Calu3 (cell line): ENCODE measurements at regions not wholly inside any gene's neighbourhood (a gene's known extent, or its start where the extent isn't known, plus 50 kb on each side); places are given as distances from the start of the nearest gene placed in this dataset.

Experiments
- BruUV-seq: library from RNA; stranded (reverse); fragments of 400-500 nt; replicated peaks from 2 replicates; lab custom pipeline; 2021; lab: Mats Ljungman, UMichigan
- CTCF ChIA-PET: fragments of 300-600 bp; sonication (Branson Sonifier 250); formaldehyde crosslinking; loops from one replicate; lab custom pipeline; 2022; ENCODE audit warnings: antibody characterized with exemption; lab: Charles Lee
- DNase-seq: peaks from one replicate; pipeline ENCODE4 v3.0.0; 2022
- H3K27ac Mint-ChIP-seq: one replicate; pipeline ENCODE4 v1.8.0; 2022; ENCODE audit warnings: mixed read lengths; ENCODE audit not compliant: unreplicated experiment
- H3K27me3 Mint-ChIP-seq: one replicate; pipeline ENCODE4 v1.8.0; 2022; ENCODE audit warnings: mixed read lengths; ENCODE audit not compliant: unreplicated experiment
- H3K36me3 Mint-ChIP-seq: one replicate; pipeline ENCODE4 v1.8.0; 2022; ENCODE audit warnings: mild to moderate bottlenecking, moderate library complexity, mixed read lengths; ENCODE audit not compliant: insufficient read depth, unreplicated experiment
- H3K4me1 Mint-ChIP-seq: one replicate; pipeline ENCODE4 v1.8.0; 2022; ENCODE audit warnings: mild to moderate bottlenecking, low read depth, mixed read lengths; ENCODE audit not compliant: unreplicated experiment
- H3K4me3 Mint-ChIP-seq: one replicate; pipeline ENCODE4 v1.8.0; 2022; ENCODE audit warnings: mild to moderate bottlenecking, low read depth, moderate library complexity, mixed read lengths; ENCODE audit not compliant: unreplicated experiment
- H3K9me3 Mint-ChIP-seq: one replicate; pipeline ENCODE4 v1.8.0; 2022; ENCODE audit warnings: low read depth, mixed read lengths; ENCODE audit not compliant: unreplicated experiment
- CTCF ChIP-seq: fragments of 200-600 bp; IDR thresholded peaks from one replicate; pipeline ENCODE4 v1.8.0; 2022; ENCODE audit warnings: antibody characterized with exemption; ENCODE audit not compliant: unreplicated experiment
- intact Hi-C: fragments of 100-400 bp; cut with micrococcal nuclease; formaldehyde crosslinking; loops from one replicate; pipeline ENCODE4 v1.10.0; 2022; ENCODE audit not compliant: unreplicated experiment

GRCh38 chr1:189463166-189463565 is 1014.5 kb downstream of the BRINP3 start:
- H3K4me3 Mint-ChIP-seq = no peak overlapping the region

GRCh38 chr1:189496768-189497167 is 980.9 kb downstream of the BRINP3 start:
- no peak overlapping the region for H3K4me3 Mint-ChIP-seq
- H3K27me3 Mint-ChIP-seq = no peaks in the 10 kb centered on the region
- H3K27ac Mint-ChIP-seq = no peak overlapping the region
- intact Hi-C loops = no loop called here
- no peak for TF ChIP-seq CTCF
- peaks cover 36% of the 10 kb centered on the region for H3K4me1 Mint-ChIP-seq
- no peaks in the 10 kb centered on the region for H3K36me3 Mint-ChIP-seq
- DNase-seq = no peak
- BruUV-seq = no TSS peak
- CTCF ChIA-PET = no interaction called here
- no peaks in the 10 kb centered on the region for H3K9me3 Mint-ChIP-seq

More at GRCh38 chr1:189463166-189463565, 1014.5 kb downstream of the BRINP3 start:
- H3K27me3 Mint-ChIP-seq = no peaks in the 10 kb centered on the region
- BruUV-seq = no TSS peak
- TF ChIP-seq CTCF = no peak
- CTCF ChIA-PET = no interaction called here
- intact Hi-C loops = no loop called here
- no peak overlapping the region for H3K27ac Mint-ChIP-seq
- no peaks in the 10 kb centered on the region for H3K36me3 Mint-ChIP-seq
- no peak for DNase-seq
- peaks cover 4% of the 10 kb centered on the region for H3K9me3 Mint-ChIP-seq
- no peaks in the 10 kb centered on the region for H3K4me1 Mint-ChIP-seq

GRCh38 chr1:189499736-189500135 is 977.9 kb downstream of the BRINP3 start:
- CTCF ChIA-PET = interaction anchor here (1.1 kb wide), 1 partner anchor 10 kb away, joined by 4 read pairs; no protein-coding TSS in a partner anchor
- TF ChIP-seq CTCF = no peak
- peak; percentile 29 for DNase-seq
- H3K27me3 Mint-ChIP-seq = no peaks in the 10 kb centered on the region
- no peaks in the 10 kb centered on the region for H3K36me3 Mint-ChIP-seq
- intact Hi-C loops = no loop called here
- H3K4me3 Mint-ChIP-seq = no peak overlapping the region
- peaks cover 2% of the 10 kb centered on the region for H3K9me3 Mint-ChIP-seq
- no TSS peak for BruUV-seq
- peaks cover 36% of the 10 kb centered on the region for H3K4me1 Mint-ChIP-seq
- no peak overlapping the region for H3K27ac Mint-ChIP-seq

- no peaks in the 10 kb centered on the region for H3K36me3 Mint-ChIP-seq
- CTCF ChIA-PET = interaction anchor here (1.6 kb wide), 1 partner anchor 9 kb away, joined by 4 read pairs; no protein-coding TSS in a partner anchor
- TF ChIP-seq CTCF = no peak
- intact Hi-C loops = no loop called here
- H3K27me3 Mint-ChIP-seq = no peaks in the 10 kb centered on the region
- H3K4me1 Mint-ChIP-seq = peaks cover 36% of the 10 kb centered on the region
- no TSS peak for BruUV-seq
- peak overlapping the region; percentile 20 for H3K27ac Mint-ChIP-seq
- no peak for DNase-seq
- peaks cover 5% of the 10 kb centered on the region for H3K9me3 Mint-ChIP-seq
- no peak overlapping the region for H3K4me3 Mint-ChIP-seq
These were observed 976.9 kb downstream of the BRINP3 start for GRCh38 chr1:189500778-189501177.
